KBM-7 (cell line): ENCODE measurements at regions not wholly inside any gene's neighbourhood (a gene's known extent, or its start where the extent isn't known, plus 50 kb on each side); places are given as distances from the start of the nearest gene placed in this dataset.
"Not testable (repeated sequence)": the region's sequence is repeated elsewhere in the genome, so short reads cannot be mapped to it uniquely, and the experiment has no call there.

Source experiments
- DNase-seq: peaks from one replicate; pipeline ENCODE4 v3.0.0-alpha.2; 2015
- in situ Hi-C: fragments of 300-500 bp; cut with MboI; formaldehyde crosslinking; loops from 2 replicates; pipeline ENCODE4 v1.14.3; 2020; ENCODE audit warnings: low sequenced_read_pairs, low pct_unique_long_range_greater_than_20kb, mixed read lengths

DNA sequence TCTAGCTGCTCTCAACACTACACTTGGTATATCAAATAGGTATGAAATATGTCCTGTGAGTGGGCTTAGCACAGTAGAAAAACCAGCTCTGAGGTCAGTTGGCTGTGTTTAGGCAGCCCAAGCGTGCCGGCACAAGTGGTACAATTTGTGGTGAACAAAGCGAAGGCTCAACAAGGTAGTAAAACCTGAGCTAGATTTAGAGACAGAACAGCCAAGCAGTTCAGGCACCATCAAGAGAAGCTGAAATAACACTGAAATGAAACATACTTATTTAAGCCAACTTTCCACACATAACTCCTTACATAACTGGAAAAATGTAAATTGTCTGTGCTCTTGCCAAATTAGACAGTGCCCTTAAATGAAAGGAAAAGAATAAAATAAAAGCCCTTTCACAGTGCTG lies 596.8 kb upstream of the FBXO33 start:
- DNase-seq = no peak
- in situ Hi-C loops = no loop called here

DNA sequence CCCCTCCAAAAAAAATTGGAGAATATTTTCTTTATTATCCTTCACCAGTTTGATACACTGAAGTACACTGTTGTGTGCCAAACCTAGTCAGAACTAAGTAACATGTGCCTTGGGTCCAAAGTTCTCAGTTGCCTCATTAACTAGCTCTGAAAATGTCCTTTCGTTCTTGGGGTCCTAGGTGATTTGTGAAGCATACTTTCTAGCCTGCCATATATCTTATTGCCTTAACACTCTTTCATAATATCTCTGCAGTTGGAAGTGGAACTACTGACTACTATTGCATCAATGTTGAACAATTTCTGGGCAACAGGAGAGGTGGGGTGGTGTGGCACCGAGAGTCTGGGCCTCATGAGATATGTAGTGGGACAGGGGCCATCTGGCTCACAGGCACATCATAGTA lies 592.9 kb upstream of the FBXO33 start:
- no peak for DNase-seq
- in situ Hi-C loops = no loop called here

DNA sequence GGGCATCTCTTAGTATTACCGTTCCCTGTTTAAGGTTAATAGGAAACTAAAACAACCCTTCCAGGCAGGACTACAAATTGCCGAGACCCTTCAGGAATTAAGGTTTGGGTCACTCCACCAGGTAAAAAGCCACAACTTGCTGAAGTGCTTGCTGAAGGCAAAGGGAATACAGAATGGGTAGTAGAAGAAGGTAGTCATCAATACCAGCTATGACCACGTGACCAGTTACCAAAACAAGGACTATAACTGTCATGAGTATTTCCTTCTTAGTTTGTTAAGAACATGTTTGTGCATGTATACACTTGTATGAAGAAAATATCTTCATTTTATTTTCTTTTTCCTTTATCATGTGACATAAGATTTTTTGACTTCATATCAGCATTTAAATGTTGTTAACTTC lies 578.7 kb upstream of the FBXO33 start:
- in situ Hi-C loops = no loop called here
- no peak for DNase-seq

DNA sequence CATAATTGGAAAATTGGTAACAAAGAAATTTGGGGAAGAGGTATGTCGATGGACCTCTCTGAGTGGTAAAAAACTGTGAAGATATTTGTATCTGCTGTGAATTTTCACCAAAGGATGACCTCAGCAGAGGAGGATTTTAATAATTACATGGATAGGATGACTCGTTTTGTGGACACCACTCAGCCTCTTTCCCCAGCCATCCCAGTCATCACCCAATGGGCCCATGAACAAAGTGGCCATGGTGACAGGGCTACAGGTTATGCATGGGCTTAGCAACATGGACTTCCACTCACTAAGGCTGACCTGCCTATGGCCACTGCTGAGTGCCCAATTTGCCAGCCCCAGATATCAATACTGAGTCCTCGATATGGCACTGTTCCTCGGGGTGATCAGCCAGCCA lies 577.5 kb upstream of the FBXO33 start:
- DNase-seq = no peak

DNA sequence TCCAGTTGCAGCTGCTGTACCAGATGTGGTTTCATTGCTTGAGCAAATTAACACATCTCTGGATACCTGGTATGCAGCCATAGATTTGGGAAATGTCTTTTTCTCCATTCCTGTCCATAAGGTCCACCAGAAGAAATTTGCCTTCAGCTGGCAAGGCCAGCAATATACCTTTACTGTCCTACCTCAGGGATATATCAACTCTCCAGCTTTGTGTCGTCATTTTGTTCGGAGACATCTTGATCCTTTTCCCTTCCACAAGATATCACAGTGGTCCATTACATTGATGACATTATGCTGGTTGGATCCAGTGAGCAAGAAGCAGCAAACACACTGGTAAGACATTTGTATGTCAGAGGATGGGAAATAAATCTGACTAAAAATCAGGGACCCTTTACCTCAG lies 576.1 kb upstream of the FBXO33 start:
- in situ Hi-C loops, DNase-seq: not testable (repeated sequence)

More for the DNA sequence above, 577.5 kb upstream of the FBXO33 start:
- in situ Hi-C loops = no loop called here

DNA sequence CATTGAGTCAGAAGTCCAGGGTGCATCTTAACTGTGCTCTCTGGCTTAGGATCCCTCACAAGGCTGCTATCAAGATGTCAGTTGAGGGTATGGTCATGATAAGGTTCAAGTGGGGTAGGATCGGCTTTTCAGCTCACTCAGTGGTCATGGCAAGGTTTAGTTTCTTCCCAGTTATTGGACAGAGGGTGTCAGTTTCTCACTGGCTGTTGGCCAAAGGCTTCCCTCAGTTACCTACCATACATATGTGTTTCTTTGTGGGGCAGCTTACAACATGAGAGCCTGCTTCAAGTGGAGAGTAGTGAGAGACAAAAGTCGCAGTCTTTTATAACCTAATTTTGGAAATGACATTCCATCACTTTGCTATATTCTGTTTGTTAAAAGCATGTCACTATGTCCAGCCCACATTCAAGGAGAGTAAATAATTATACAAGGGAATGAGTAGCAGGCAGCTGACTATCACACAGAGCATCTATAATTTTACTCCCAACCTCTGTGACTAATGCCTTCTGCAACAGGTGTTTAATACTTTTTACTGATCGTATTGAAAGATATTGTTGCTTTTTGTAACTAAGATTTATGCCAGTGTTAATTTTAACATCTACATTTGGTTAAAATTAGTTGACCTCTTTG lies 572.8 kb upstream of the FBXO33 start:
- in situ Hi-C loops = no loop called here
- DNase-seq = no peak

DNA sequence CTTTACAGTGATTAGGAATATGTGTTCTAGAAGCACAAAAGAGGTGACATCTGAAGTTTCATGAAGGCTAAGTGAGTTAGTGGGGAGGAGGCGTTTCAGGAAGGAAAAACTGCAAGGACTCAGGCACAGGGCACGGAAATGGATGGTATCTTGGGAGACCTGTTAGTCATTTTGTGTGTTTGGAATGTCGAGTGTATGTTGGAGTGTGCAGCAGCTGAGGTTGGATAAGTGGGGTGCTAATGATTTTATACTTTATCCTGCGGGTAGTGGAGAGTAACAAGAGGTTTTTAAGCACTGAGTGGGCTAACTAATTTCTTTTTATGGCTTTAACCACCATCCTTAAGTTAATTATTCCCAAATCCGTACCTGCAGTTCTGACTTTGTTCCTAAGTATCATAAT lies 571.5 kb upstream of the FBXO33 start:
- in situ Hi-C loops = no loop called here
- DNase-seq = no peak

DNA sequence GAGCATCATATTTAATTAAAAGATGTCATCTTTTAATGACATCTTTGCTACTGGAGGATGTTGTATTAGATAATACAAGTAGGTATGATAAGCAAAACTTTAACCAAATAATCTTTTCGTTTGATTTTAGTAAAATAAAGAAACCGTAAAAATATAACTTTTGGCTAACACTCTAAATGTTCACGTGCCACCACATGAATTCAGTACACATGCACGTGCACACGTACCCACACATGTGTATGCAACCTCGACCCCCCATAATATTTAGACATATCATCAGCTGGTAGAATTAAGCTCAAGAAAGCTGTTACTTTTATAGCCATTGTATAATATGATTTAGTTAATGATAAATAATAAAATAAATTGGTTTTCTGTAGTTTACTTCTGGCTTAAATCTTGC lies 566.6 kb upstream of the FBXO33 start:
- DNase-seq = no peak
- in situ Hi-C loops = no loop called here

DNA sequence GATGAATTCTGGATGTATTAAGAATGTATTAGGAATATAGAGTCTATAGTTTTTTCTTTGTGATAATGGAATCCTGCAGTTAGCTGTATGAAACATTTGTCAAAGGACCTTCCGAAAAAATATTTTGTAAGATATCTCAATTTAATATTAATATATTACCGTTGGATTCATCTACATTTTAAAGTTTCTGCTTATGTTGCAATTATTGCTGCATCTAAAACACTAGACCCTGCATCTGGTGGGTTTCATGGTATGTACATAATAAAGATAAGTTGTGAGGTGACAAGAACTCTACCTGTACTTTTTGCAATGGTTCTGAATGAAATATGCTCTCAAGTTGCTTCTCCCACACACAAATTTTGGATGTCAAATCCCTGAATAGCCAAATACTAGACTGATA lies 565.9 kb upstream of the FBXO33 start:
- DNase-seq = no peak
- in situ Hi-C loops = no loop called here

DNA sequence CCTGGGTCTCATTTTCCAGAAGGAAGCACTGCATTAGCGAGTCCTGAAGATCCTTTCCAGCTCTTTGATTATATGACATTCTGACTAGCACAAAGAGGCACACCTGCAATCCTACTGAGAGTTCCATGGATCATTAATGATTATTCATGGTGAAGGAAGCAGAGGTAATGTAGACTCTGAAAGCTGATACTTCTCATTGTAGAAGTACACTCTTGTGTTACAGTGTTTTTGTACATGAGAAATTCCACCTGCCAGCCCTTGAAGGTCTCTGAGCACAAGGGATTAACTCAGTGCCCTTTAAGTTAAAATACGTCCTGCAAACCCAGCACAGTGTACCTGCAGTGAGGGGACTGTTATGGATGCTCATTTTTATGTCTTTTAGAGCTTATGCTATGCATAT lies 558.8 kb upstream of the FBXO33 start:
- no peak for DNase-seq
- in situ Hi-C loops = no loop called here

DNA sequence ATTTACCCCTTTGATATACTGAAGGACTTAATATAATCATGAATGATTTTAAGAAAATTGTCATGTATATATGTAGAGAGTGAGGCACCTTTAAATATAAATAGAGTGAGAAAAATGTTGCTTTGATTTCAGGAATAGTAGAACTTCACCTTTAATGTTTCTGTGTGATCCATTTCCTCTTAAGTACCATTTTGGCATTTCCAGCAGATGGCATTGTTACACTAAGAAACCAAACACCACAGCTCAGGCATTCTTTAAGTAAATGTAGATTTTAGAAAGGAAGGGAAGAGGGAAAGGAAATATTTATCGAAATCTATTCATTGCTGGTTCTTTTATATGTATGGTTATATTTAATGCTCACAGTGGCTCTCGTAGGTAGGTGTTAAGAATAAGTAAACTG lies 556.7 kb upstream of the FBXO33 start:
- in situ Hi-C loops = no loop called here
- DNase-seq = peak; percentile 45

DNA sequence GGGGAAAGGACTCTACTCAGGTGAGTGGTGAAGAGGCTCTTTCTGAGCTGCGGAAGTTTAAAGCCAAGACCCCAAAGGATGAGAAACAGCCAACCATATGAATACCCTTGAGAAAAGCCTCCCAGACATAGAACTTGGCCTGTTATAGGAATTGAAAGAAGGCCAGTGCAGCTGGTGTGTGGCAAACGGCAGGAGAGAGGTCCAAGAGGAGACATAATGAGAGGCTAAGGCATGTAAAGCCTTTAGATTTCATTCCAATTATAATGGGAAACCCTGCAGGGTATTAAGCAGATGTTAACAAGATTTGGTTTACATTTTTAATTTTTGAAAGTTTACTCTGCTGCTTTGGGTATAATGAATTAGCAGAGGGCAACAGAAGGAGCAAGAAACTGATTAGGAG lies 552.1 kb upstream of the FBXO33 start:
- DNase-seq = no peak
- in situ Hi-C loops = no loop called here

DNA sequence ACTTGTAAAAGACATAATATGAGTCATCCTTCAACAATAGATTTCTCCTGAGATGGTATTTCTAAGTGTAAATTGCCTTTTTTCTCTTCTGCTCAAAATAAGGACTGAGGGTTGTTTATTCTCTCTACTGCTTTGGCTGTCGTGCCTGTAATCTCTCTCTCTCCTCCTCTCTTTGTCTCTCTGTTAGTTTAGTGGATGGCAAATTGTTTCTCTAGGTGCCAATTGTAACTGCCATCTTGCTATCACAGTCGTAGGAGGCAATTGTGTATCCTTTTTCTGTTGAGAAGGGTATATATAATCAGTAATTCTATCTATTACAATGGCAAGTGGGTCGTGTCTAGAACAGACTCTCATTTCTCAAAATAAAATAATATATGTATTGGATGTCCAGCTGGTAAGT lies 545.0 kb upstream of the FBXO33 start:
- no peak for DNase-seq
- in situ Hi-C loops = no loop called here

DNA sequence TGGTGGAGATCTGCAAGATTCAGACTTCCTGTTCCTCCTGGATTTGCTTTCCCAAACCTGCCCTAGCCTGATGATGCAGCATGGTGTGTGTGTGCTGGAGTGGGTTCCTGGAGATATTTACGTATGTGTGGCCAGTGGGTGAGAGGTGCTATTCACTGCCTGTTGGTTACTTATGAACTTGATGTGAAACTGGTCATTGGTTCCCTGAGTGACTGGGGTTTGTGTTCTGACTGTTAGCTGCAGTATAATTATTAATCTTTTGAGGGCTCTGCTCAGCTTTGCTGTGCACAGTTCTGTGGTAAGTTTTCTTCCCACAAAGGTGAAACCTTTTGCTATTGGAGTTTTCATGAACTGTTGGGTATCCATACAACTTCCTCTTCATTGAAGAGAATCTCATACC lies 541.8 kb upstream of the FBXO33 start:
- in situ Hi-C loops = no loop called here
- DNase-seq = no peak

DNA sequence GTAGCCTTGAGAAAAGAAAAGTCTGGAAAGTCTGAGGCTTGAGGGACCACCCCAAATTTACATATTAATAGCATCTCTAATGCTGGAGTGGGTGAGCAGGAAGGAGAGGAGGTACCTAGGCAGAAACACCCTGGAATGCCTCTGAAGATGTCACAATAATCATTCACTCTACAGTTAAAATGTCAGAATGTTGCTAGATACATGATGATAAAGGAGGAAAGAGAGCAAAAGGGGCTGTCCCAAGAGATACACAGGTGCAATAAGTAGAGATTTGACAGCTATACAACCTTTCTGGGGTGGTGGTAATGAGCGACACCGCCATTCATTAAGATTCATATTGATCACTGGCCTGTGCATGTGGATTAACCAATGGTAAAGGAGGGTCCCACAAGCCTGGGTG lies 540.5 kb upstream of the FBXO33 start:
- DNase-seq = no peak
- in situ Hi-C loops = no loop called here

DNA sequence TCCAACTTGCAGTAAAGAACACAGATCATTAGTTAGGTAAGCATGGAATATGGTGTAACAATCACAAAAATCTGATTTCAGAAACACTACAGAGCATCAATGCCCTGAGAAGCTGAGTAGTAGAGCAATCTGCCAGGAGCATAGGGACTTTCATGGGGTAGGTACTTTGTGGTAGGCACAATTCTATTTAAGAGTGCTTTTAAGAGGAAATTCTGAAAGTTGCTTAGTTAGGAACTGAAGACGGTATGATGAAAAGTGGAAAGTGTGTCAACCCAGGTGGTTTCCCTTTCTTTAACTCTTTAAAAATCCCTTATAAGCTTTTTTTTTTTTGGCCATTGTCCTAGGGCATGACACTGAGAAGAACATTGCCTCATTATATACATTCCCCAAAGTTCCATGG lies 535.7 kb upstream of the FBXO33 start:
- no peak for DNase-seq
- in situ Hi-C loops = no loop called here

DNA sequence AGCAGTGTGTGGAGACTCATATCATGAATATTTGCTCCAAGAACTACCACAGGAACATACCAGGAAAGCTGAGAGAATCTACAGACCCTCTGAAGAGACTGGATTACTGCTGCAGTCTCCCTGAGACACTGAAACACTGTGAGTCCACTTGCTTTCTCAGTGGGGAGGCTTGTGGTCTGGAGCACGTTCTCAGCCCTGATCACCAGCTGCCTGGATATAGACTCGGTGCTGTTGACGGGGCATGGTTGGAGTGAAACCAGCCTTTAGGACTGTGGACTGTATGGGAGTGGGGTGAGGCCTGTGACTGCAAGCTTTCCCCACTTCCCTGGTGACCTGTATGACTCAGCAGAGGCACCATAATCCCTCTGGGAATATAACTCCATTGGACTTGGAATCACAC lies 525.8 kb upstream of the FBXO33 start:
- DNase-seq = no peak
- in situ Hi-C loops = no loop called here

DNA sequence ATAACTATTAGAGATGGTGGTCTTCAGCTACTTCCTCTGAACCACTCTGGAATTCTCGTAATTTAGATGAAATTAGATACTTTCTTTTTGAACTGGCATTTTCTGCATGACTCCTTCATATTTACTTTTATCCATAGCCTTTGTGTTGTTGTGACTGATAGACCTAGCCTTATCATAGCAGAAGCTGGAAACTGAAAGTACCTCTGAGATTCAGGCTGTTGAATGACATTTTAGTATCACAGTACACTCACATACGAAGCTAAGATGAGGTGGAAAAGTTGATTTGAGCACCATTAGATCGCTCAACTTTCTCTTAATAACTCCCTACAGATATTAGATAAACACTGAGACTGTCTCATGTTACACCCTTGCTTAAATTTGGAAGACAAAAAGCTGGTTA lies 525.1 kb upstream of the FBXO33 start:
- in situ Hi-C loops = no loop called here
- DNase-seq = no peak

DNA sequence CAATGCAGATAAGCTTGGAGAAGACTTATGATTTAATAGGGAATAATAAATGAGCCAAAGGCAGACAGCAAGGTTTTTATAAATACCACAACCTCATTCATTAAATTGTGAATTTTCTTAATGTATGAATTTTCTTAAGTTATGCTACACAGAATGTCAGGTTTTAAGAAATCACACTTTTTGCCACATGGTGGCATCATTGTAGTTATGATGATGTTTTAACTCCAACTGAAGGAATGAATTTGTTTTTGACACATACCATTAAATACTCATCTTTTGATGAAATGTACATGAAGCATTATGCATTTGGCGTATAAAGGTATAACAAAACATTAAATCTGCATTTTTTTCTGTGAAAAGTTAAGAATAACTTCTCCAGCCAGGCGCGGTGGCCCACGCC lies 524.1 kb upstream of the FBXO33 start:
- DNase-seq = peak; percentile 7
- in situ Hi-C loops = no loop called here

DNA sequence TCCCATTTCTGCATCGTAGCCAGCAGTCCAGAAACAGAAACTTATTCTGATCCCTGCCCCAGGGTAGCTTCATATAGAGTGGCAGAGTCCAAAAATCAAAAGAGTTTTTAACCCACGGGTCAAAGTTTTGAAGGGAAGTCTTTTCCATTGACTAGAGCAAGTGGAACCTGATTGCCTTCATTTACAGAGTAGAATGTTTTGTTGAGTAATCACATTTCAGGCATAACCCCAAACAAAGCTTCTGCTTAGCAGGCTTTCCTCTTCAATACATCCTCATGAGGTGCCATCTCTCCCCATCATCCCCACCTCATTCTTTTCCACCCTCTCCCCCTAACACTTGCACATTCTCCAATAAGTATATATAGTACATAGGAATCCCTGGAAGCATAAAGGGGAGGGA lies 516.0 kb upstream of the FBXO33 start:
- DNase-seq = no peak
- in situ Hi-C loops = no loop called here

DNA sequence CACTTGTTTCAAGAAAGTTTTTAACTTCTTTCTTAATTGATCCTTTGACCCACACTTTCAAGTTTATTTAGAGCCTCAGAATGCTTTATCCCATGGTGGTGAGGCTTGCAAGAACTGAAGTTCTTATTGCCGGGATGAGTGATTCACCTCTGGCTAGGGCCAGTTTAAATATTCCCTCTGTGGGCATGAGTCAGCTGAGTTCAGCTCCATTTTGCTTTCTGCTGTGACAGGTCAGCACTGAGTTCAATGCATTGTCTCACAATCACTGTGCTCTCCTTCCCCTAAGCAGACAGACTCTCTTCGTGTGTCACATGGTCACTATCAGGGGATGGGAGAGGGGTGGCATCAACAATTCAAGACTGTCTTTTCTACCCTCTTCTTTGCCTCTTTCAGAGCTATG lies 514.6 kb upstream of the FBXO33 start:
- no peak for DNase-seq
- in situ Hi-C loops = no loop called here

DNA sequence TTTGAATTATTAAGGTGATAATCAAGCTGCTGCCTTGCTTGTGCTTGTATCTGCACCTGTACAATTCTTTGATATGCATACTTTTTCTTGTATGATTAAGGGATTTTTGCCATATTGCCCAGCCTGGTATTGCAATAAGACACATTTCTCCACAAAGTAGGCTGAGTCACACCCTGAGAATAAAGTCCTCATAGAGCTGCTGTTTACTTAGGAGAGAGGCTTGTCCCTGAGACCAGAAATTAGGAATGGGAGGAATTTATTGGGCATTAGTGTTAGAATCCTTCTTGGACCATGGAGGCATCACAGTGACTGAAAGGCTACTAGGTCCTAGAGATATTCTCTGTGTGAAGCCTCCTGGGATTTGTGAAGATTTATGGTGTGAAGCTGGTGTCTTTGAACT lies 506.8 kb upstream of the FBXO33 start:
- in situ Hi-C loops = no loop called here
- DNase-seq = no peak
